ENCODE measurements at regions not wholly inside any gene's neighbourhood (a gene's known extent, or its start where the extent isn't known, plus 50 kb on each side); places are given as distances from the start of the nearest gene placed in this dataset.

- TF ChIP-seq CTCF (IDR thresholded peaks at IDR 0.05; ENCODE audit: low read depth, low read length) (no peak), POLR2A (IDR thresholded peaks at IDR 0.05; ENCODE audit: extremely low read depth, insufficient read length) (no peak), MYC (IDR thresholded peaks at IDR 0.05; ENCODE audit: low read depth, low read length) (no peak)
Observed at GRCh38 chr13:42413484-42413815, 141.5 kb downstream of the AKAP11 start.

Measured in NB4 (cell line).